Osteoblast (primary cell): ENCODE measurements at regions not wholly inside any gene's neighbourhood (a gene's known extent, or its start where the extent isn't known, plus 50 kb on each side); places are given as distances from the start of the nearest gene placed in this dataset.

Experiments
- DNase-seq: peaks from one replicate; pipeline ENCODE4 v3.0.0; 2011; ENCODE audit warnings: low spot score, mixed read lengths; ENCODE audit not compliant: insufficient read length; ENCODE audit errors: missing footprints
- H2AFZ ChIP-seq: 2 replicates; pipeline ENCODE4 v1.6.0; 2011; ENCODE audit warnings: mild to moderate bottlenecking, low read length
- H3K27ac ChIP-seq: 2 replicates; pipeline ENCODE4 v1.5.1; 2011; ENCODE audit warnings: mild to moderate bottlenecking, low read depth, low read length, moderate library complexity
- H3K27me3 ChIP-seq: 2 replicates; pipeline ENCODE4 v1.6.0; 2012; ENCODE audit warnings: mild to moderate bottlenecking, control low read depth, inconsistent platforms, low read length, moderate library complexity; ENCODE audit not compliant: insufficient read depth
- H3K36me3 ChIP-seq: 2 replicates; pipeline ENCODE4 v1.5.1; 2011; ENCODE audit warnings: mild to moderate bottlenecking, low read length, control low read depth, moderate library complexity; ENCODE audit not compliant: insufficient read depth
- H3K4me1 ChIP-seq: 2 replicates; pipeline ENCODE4 v1.5.1; 2011; ENCODE audit warnings: mild to moderate bottlenecking, low read length, control low read depth, moderate library complexity; ENCODE audit not compliant: insufficient read depth
- H3K4me2 ChIP-seq: 2 replicates; pipeline ENCODE4 v1.6.0; 2011; ENCODE audit warnings: mild to moderate bottlenecking, low read length; ENCODE audit not compliant: insufficient read depth
- H3K4me3 ChIP-seq: fragments of 200-600 bp; sonication (generic); 3 replicates; pipeline ENCODE4 v1.5.1; 2012; ENCODE audit warnings: mild to moderate bottlenecking, low read length, inconsistent platforms; ENCODE audit not compliant: insufficient read depth
- H3K79me2 ChIP-seq: 2 replicates; pipeline ENCODE4 v1.6.0; 2012; ENCODE audit warnings: mild to moderate bottlenecking, low read length, control low read depth, inconsistent platforms; ENCODE audit not compliant: insufficient read depth
- H3K9me3 ChIP-seq: 2 replicates; pipeline ENCODE4 v1.5.1; 2011; ENCODE audit warnings: low read depth, low read length, control low read depth
- H4K20me1 ChIP-seq: 2 replicates; pipeline ENCODE4 v1.6.0; 2012; ENCODE audit warnings: mild to moderate bottlenecking, low read length, control low read depth; ENCODE audit not compliant: insufficient read depth
- TF ChIP-seq, protein P1 (sequence below): IDR thresholded peaks from 2 replicates; pipeline ENCODE4 v1.5.1; 2011; ENCODE audit warnings: mild to moderate bottlenecking, low read depth, low read length, moderate library complexity; ENCODE audit errors: extremely low read depth

DNA sequence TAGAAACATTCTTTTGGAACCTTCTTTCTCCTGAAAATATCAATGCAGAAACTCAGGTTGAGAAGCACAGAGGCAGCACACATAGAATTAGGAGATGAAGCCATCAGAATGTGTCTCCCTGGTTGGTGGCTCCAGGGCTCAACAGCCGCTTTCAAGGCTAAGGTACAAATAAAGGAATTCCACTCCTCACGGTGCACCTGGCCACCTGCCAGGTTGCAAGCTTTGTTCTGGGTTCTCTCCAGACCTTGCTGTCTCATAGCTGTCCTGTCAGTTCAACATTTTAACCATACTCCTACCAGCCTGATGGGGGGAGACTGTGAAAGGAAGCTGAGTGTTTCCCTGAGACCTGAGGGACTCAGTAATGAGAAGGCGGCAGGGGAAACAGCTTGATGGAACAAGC, 96.3 kb upstream of the HPF1 start:
- Histone ChIP-seq H3K4me2 (no peak overlapping the region), H3K4me3 (no peak overlapping the region), H3K36me3 (no peaks in the 10 kb centered on the region), H3K4me1 (no peaks in the 10 kb centered on the region), H3K79me2 (no peaks in the 10 kb centered on the region), H3K27me3 (no peaks in the 10 kb centered on the region), H3K9me3 (no peaks in the 10 kb centered on the region), H4K20me1 (no peaks in the 10 kb centered on the region), H2AFZ (no peak overlapping the region), H3K27ac (no peak overlapping the region)
- TF ChIP-seq, protein P1, sequence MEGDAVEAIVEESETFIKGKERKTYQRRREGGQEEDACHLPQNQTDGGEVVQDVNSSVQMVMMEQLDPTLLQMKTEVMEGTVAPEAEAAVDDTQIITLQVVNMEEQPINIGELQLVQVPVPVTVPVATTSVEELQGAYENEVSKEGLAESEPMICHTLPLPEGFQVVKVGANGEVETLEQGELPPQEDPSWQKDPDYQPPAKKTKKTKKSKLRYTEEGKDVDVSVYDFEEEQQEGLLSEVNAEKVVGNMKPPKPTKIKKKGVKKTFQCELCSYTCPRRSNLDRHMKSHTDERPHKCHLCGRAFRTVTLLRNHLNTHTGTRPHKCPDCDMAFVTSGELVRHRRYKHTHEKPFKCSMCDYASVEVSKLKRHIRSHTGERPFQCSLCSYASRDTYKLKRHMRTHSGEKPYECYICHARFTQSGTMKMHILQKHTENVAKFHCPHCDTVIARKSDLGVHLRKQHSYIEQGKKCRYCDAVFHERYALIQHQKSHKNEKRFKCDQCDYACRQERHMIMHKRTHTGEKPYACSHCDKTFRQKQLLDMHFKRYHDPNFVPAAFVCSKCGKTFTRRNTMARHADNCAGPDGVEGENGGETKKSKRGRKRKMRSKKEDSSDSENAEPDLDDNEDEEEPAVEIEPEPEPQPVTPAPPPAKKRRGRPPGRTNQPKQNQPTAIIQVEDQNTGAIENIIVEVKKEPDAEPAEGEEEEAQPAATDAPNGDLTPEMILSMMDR, result no peak
- DNase-seq, result no peak

DNA sequence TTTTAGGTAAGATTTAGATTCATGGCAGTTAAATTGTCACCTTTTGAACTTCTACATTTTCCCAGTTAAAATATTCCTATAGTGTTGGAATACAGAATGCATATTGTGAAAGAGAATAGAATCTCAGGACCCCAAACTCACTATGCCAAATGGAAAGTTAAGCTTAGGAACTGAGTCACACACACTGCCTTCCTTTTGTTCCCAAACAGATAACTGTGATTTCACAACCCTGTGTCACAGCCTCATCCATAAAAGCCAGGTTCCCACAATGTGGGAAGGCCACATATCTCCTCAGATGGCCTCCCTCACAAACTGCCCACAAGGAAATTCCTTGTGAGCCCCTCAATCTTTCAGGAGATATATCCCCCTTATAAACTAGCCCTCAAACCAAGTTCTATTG, 94.7 kb upstream of the HPF1 start:
- TF ChIP-seq, protein P1, result no peak
- no peak overlapping the region for H3K4me3 ChIP-seq
- H3K4me1 ChIP-seq, result no peaks in the 10 kb centered on the region
- no peak for DNase-seq
- H2AFZ ChIP-seq, result no peak overlapping the region
- no peaks in the 10 kb centered on the region for H3K27me3 ChIP-seq
- H3K36me3 ChIP-seq, result no peaks in the 10 kb centered on the region
- H3K79me2 ChIP-seq, result no peaks in the 10 kb centered on the region
- no peak overlapping the region for H3K4me2 ChIP-seq
- H3K9me3 ChIP-seq, result no peaks in the 10 kb centered on the region
- no peaks in the 10 kb centered on the region for H4K20me1 ChIP-seq
- H3K27ac ChIP-seq, result no peak overlapping the region

DNA sequence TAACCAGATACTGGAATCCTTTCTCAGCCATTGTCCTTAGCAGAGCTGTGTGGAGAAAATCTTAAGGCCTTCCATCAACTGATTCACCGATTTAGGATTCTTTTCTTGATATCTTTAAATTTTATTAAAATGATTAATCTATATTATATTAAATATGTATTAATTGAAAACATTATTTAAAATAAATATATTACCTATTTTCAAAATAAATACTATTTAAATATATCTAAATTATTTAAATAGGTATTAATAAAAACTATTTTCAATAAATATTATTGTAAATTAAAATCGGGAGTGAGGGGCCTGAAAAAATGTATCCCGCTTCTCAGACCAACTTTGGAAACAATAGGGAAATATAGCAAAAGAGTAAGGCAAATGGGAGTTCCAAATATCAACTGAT, 94.0 kb upstream of the HPF1 start:
- DNase-seq, result no peak
- TF ChIP-seq, protein P1, result no peak
- no peak overlapping the region for H3K4me2 ChIP-seq
- no peaks in the 10 kb centered on the region for H3K79me2 ChIP-seq
- H3K36me3 ChIP-seq, result no peaks in the 10 kb centered on the region
- H3K27ac ChIP-seq, result no peak overlapping the region
- H3K4me3 ChIP-seq, result no peak overlapping the region
- no peaks in the 10 kb centered on the region for H3K4me1 ChIP-seq
- H3K27me3 ChIP-seq, result no peaks in the 10 kb centered on the region
- no peaks in the 10 kb centered on the region for H3K9me3 ChIP-seq
- H2AFZ ChIP-seq, result no peak overlapping the region
- H4K20me1 ChIP-seq, result no peaks in the 10 kb centered on the region

DNA sequence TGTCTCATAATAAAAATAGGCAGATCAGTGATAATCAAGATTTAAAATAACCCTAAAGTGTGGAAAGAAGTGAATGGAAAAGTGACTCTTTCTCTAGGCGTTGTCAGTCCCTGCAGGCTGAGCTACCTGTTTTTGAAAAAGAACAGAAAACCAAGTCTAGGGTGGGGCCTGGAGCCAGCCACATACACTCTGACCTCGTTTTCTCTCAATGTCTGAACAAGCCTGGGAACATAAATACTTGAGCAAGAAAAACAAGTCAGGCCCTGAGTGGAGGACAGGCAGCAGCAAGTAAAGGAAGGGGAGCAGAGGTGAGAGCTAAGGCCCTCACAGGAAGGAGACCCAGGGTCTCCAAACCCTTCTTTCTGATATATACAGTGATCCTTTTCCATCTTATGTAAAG, 91.7 kb upstream of the HPF1 start:
- Histone ChIP-seq H3K27me3 (no peaks in the 10 kb centered on the region), H3K4me2 (no peak overlapping the region), H3K4me1 (no peaks in the 10 kb centered on the region), H4K20me1 (no peaks in the 10 kb centered on the region), H2AFZ (no peak overlapping the region), H3K27ac (no peak overlapping the region), H3K36me3 (no peaks in the 10 kb centered on the region), H3K79me2 (no peaks in the 10 kb centered on the region), H3K9me3 (no peaks in the 10 kb centered on the region), H3K4me3 (no peak overlapping the region)
- TF ChIP-seq, protein P1, result no peak
- DNase-seq, result no peak
